ENCODE measurements at regions not wholly inside any gene's neighbourhood (a gene's known extent, or its start where the extent isn't known, plus 50 kb on each side); places are given as distances from the start of the nearest gene placed in this dataset.

- TF ChIP-seq, protein P1, sequence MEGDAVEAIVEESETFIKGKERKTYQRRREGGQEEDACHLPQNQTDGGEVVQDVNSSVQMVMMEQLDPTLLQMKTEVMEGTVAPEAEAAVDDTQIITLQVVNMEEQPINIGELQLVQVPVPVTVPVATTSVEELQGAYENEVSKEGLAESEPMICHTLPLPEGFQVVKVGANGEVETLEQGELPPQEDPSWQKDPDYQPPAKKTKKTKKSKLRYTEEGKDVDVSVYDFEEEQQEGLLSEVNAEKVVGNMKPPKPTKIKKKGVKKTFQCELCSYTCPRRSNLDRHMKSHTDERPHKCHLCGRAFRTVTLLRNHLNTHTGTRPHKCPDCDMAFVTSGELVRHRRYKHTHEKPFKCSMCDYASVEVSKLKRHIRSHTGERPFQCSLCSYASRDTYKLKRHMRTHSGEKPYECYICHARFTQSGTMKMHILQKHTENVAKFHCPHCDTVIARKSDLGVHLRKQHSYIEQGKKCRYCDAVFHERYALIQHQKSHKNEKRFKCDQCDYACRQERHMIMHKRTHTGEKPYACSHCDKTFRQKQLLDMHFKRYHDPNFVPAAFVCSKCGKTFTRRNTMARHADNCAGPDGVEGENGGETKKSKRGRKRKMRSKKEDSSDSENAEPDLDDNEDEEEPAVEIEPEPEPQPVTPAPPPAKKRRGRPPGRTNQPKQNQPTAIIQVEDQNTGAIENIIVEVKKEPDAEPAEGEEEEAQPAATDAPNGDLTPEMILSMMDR (conservative IDR thresholded peaks at IDR 0.05), result no peak
- no peak overlapping the region for H3K27ac ChIP-seq
Measured at GRCh38 chr10:128751284-128751683, 625.1 kb upstream of the MKI67 start.

GRCh38 chr10:128751851-128752250 is 625.6 kb upstream of the MKI67 start:
- TF ChIP-seq, protein P1 (conservative IDR thresholded peaks at IDR 0.05), result no peak
- H3K27ac ChIP-seq, result no peak overlapping the region

- H3K27ac ChIP-seq, result no peak overlapping the region
- TF ChIP-seq, protein P1 (conservative IDR thresholded peaks at IDR 0.05), result no peak
Measured at GRCh38 chr10:128759174-128759573, 633.0 kb upstream of the MKI67 start.

GRCh38 chr10:128763588-128763987 is 637.4 kb upstream of the MKI67 start:
- no peak overlapping the region for H3K27ac ChIP-seq
- TF ChIP-seq, protein P1 (conservative IDR thresholded peaks at IDR 0.05), result no peak

DNA sequence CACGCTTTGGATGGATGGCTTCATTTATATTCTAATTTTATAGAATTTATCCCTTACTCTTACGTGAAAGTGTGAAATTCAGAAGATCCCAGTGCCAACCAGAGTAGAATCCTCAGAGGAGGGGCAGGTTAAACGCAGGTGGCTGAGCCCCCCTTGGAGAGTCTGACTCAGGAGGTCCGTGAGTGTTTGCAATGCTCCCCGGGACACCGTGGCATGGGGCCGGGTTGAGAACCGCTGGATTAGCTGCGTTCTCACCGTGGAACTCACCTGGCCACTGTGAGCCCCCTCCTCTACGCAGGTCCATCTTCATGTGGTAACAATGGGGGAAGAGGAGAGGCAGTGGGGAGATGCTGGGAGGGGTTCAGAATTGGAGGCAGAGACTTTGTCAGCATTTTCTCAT is 638.0 kb upstream of the MKI67 start:
- TF ChIP-seq, protein P1 (conservative IDR thresholded peaks at IDR 0.05), result no peak
- no peak overlapping the region for H3K27ac ChIP-seq

- TF ChIP-seq, protein P1 (conservative IDR thresholded peaks at IDR 0.05), result no peak
- H3K27ac ChIP-seq, result no peak overlapping the region
Measured at GRCh38 chr10:128766915-128767314, 640.7 kb upstream of the MKI67 start.

DNA sequence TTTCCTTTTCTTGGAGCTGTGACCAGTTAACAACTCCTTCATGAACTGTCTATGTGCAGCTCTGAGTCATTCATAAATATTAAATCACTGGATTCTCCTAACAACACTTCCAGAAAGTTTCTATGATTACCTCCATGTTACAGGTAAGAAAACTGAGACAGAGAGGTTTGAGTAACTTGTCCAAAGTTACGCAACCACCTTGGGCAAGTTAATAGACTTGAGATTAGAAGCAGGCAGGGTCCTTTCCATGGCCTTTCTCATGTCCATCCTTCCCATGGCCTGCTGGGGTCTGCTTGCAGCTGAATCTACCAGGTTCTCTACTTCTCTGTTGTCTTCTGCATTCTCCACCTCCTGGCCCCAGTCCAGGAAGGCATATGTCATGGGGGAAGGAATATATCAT is 648.8 kb upstream of the MKI67 start:
- TF ChIP-seq, protein P1 (conservative IDR thresholded peaks at IDR 0.05), result no peak
- H3K27ac ChIP-seq, result no peak overlapping the region

GRCh38 chr10:128775743-128776142 is 649.5 kb upstream of the MKI67 start:
- TF ChIP-seq, protein P1 (conservative IDR thresholded peaks at IDR 0.05), result no peak
- H3K27ac ChIP-seq, result no peak overlapping the region
